ENCODE measurements at regions not wholly inside any gene's neighbourhood (a gene's known extent, or its start where the extent isn't known, plus 50 kb on each side); places are given as distances from the start of the nearest gene placed in this dataset.

DNA sequence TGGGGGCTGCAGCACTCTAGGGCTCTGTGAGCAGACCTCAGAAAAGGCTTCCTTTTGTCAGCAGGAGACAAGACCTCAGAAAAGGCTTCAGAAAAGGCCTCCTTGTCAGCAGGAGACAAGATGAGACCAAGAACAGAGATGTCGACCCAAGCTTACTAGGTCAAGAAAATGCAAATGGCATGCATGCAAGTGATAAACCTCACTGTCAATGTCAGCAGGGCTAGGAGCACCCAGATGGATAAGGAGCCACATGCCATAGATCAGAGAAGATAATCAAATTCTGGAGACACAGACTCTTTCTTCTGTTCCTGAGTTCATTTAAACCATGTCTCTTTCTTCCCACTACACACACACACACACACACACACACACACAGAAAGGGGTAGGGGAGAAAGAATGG is 285.9 kb downstream of the CHRM3 start:
- TF ChIP-seq, protein P1, sequence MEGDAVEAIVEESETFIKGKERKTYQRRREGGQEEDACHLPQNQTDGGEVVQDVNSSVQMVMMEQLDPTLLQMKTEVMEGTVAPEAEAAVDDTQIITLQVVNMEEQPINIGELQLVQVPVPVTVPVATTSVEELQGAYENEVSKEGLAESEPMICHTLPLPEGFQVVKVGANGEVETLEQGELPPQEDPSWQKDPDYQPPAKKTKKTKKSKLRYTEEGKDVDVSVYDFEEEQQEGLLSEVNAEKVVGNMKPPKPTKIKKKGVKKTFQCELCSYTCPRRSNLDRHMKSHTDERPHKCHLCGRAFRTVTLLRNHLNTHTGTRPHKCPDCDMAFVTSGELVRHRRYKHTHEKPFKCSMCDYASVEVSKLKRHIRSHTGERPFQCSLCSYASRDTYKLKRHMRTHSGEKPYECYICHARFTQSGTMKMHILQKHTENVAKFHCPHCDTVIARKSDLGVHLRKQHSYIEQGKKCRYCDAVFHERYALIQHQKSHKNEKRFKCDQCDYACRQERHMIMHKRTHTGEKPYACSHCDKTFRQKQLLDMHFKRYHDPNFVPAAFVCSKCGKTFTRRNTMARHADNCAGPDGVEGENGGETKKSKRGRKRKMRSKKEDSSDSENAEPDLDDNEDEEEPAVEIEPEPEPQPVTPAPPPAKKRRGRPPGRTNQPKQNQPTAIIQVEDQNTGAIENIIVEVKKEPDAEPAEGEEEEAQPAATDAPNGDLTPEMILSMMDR (conservative IDR thresholded peaks at IDR 0.05; ENCODE audit: low read depth, low read length) = no peak
- TF ChIP-seq EZH2 (IDR thresholded peaks at IDR 0.05; ENCODE audit: borderline replicate concordance, low read depth, low read length, poor library complexity, severe bottlenecking) = no peak
